Stomach (tissue), 4 donors: ENCODE measurements at regions not wholly inside any gene's neighbourhood (a gene's known extent, or its start where the extent isn't known, plus 50 kb on each side); places are given as distances from the start of the nearest gene placed in this dataset.

Source experiments
- POLR2A ChIP-seq, 4 donors: fragments of 450-650 bp; IDR thresholded peaks; one replicate each; pipeline ENCODE4 v1.6.1; 2016; ENCODE audit warnings: antibody characterized with exemption in 4 of 4, control low read depth in 2 of 4, mild to moderate bottlenecking in 1 of 4, moderate library complexity in 1 of 4
- TF ChIP-seq, protein P1 (sequence below), 7 experiments: fragments of 450-650 bp in 4 of 7; fragments of 200-600 bp in 3 of 7; sonication (generic) in 3 of 7; IDR thresholded peaks; one replicate each; pipeline ENCODE4 v1.5.1; 2016 to 2019; ENCODE audit warnings: antibody characterized with exemption in 7 of 7, control low read depth in 2 of 7, mild to moderate bottlenecking in 1 of 7

DNA sequence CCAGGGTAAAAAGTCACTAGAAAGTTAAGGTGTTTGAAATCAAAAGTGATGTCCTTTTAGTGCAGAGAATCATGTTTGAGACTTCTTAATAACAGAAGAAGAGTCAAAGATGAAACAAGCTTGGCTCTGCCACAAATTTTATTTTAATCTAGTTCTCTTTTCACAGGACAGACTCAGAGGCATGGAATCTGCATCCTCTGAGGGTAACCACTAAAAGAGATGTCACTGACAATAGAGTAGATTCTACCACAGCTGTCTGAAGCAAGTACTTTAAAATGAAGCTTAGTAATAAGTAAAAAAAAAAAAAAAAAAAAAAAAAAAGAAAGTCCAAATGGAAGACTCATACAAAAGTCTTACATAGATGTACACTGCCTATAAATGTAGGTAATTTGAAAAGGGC is 519.7 kb upstream of the PRMT6 start:
- TF ChIP-seq, protein P1, sequence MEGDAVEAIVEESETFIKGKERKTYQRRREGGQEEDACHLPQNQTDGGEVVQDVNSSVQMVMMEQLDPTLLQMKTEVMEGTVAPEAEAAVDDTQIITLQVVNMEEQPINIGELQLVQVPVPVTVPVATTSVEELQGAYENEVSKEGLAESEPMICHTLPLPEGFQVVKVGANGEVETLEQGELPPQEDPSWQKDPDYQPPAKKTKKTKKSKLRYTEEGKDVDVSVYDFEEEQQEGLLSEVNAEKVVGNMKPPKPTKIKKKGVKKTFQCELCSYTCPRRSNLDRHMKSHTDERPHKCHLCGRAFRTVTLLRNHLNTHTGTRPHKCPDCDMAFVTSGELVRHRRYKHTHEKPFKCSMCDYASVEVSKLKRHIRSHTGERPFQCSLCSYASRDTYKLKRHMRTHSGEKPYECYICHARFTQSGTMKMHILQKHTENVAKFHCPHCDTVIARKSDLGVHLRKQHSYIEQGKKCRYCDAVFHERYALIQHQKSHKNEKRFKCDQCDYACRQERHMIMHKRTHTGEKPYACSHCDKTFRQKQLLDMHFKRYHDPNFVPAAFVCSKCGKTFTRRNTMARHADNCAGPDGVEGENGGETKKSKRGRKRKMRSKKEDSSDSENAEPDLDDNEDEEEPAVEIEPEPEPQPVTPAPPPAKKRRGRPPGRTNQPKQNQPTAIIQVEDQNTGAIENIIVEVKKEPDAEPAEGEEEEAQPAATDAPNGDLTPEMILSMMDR (IDR thresholded peaks at IDR 0.05): no peak
- no peak for TF ChIP-seq POLR2A (IDR thresholded peaks at IDR 0.05)
